GM12875 (cell line): ENCODE measurements at regions not wholly inside any gene's neighbourhood (a gene's known extent, or its start where the extent isn't known, plus 50 kb on each side); places are given as distances from the start of the nearest gene placed in this dataset.

Source experiments
- H3K4me3 ChIP-seq: one replicate; pipeline ENCODE4 v1.5.1; 2011; ENCODE audit warnings: low read depth, low read length, control low read depth
- TF ChIP-seq, protein P1 (sequence below): IDR thresholded peaks from 2 replicates; pipeline ENCODE4 v1.5.1; 2011; ENCODE audit warnings: low read depth, mild to moderate bottlenecking, control low read depth, inconsistent platforms, low read length, moderate library complexity, borderline replicate concordance; ENCODE audit not compliant: insufficient read depth

DNA sequence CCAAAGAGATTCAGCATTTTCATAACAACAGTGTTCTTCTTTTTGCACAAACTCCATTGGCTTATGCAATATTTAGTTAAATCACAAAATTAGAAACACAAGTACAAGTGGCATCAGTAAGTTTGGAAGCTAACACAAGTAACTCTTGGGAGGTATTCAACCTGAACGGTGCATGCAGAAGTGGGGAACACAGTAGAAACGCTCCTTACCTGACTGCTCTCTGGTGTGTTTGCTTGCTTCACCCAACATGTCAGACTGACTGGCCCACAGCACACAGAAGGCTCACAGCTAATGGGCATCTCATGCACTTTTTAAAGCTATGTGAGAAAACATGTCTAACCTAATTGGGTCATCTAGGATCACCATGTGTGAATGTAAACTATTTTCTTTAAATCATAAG is 133.6 kb downstream of the MAGEB17 start:
- H3K4me3 ChIP-seq, result no peak overlapping the region
- TF ChIP-seq, protein P1, sequence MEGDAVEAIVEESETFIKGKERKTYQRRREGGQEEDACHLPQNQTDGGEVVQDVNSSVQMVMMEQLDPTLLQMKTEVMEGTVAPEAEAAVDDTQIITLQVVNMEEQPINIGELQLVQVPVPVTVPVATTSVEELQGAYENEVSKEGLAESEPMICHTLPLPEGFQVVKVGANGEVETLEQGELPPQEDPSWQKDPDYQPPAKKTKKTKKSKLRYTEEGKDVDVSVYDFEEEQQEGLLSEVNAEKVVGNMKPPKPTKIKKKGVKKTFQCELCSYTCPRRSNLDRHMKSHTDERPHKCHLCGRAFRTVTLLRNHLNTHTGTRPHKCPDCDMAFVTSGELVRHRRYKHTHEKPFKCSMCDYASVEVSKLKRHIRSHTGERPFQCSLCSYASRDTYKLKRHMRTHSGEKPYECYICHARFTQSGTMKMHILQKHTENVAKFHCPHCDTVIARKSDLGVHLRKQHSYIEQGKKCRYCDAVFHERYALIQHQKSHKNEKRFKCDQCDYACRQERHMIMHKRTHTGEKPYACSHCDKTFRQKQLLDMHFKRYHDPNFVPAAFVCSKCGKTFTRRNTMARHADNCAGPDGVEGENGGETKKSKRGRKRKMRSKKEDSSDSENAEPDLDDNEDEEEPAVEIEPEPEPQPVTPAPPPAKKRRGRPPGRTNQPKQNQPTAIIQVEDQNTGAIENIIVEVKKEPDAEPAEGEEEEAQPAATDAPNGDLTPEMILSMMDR, result no peak

DNA sequence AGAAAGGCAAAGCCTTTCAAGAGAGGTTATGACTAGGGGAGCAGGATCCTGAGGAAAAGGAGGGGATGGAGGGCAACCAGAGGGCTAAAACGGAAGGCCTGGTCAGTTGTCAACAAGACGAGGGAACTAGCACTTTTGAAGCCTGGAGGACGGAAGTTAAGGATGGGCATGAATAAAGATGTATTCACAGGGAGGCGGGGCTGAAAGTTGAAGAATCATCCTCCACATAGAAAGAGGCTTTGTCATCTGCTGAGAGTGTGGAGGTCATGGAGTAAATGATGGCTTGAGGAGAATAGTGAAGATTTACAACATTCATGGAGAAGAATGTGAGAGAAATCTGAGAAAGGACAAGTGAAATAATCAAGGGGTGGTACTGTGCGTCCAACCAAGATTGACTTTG is 137.5 kb downstream of the MAGEB17 start:
- TF ChIP-seq, protein P1, result no peak
- H3K4me3 ChIP-seq, result no peak overlapping the region

DNA sequence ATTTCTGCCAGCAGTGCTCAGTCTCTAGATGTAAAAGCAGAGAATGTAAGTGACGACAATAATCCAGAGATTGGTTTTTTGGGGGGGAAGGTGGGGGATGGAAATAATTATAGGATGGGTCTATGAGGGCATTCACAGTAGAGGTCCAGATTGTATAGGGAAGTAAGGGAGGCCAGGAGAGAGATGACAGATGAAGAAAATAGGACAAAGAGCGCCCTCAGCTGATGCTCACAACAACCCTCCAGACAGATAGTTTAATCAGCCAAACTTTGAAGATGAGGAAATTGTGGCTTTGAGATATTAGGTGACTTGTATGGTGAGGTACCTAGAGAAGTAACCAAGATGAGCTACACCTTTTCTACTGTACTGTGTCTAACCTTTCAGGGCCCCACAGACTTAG is 137.9 kb downstream of the MAGEB17 start:
- TF ChIP-seq, protein P1, result no peak
- H3K4me3 ChIP-seq, result no peak overlapping the region

GRCh38 chrX:16307950-16308349 is 140.7 kb downstream of the MAGEB17 start:
- H3K4me3 ChIP-seq, result no peak overlapping the region
- TF ChIP-seq, protein P1, result no peak

GRCh38 chrX:16308773-16309172 is 141.5 kb downstream of the MAGEB17 start:
- TF ChIP-seq, protein P1, result no peak
- no peak overlapping the region for H3K4me3 ChIP-seq

DNA sequence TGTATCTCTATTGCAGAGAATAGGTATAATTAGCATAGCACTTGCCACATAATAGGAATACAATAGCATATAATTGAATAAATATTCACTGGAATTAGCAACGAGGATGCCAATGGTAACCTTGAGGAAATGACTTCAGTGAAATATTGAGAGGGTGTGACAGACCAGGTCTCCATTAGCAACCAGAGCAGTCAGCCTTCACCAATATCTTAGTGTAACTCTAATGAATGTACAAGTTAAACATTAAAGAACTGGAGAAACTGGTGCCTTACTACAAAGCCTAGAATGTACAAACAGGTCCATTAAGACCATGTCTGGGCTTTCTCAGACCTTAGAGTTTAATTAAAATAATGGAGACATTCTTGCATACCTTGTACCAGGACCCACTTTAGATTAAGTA is 143.0 kb downstream of the MAGEB17 start:
- no peak overlapping the region for H3K4me3 ChIP-seq
- TF ChIP-seq, protein P1, result no peak

DNA sequence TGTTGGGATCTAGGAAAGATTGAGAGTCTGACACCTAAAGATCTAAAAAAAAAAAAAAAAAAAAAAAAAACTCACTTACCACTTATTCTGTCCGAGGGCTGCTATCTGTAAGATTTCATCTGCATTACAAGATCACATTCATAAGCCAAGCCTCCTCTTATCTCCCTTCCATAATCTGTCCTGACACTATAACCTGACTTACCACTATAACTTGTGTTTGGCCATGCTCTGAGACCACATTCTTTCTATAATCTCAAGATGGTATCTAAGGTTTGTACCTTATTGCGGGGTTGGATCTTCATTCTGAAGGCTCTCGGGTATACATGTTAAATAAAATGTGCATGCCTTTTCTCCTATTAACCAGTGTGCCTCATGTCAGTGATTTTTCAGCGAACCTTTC is 144.4 kb downstream of the MAGEB17 start:
- no peak overlapping the region for H3K4me3 ChIP-seq
- TF ChIP-seq, protein P1, result no peak
